Karpas-422 (cell line): ENCODE measurements at regions not wholly inside any gene's neighbourhood (a gene's known extent, or its start where the extent isn't known, plus 50 kb on each side); places are given as distances from the start of the nearest gene placed in this dataset.

Experiments
- DNase-seq: peaks from one replicate; pipeline ENCODE4 v3.0.0-alpha.2; 2015
- H2AFZ ChIP-seq: fragments of 200-600 bp; sonication (generic); 2 replicates; pipeline ENCODE4 v1.6.1; 2014; ENCODE audit warnings: antibody characterized with exemption, low read length, mixed read lengths
- H3K27ac ChIP-seq: fragments of 200-600 bp; sonication (generic); 2 replicates; pipeline ENCODE4 v1.5.1; 2014; ENCODE audit warnings: mild to moderate bottlenecking, low read length, moderate library complexity
- H3K27me3 ChIP-seq: fragments of 200-600 bp; sonication (generic); 2 replicates; pipeline ENCODE4 v1.6.1; 2014; ENCODE audit warnings: low read length, mixed read lengths
- H3K36me3 ChIP-seq: fragments of 200-600 bp; sonication (generic); 2 replicates; pipeline ENCODE4 v1.6.1; 2014; ENCODE audit warnings: low read length, mixed read lengths; ENCODE audit not compliant: insufficient read depth
- H3K4me1 ChIP-seq: fragments of 200-600 bp; sonication (generic); 2 replicates; pipeline ENCODE4 v1.6.1; 2014; ENCODE audit warnings: mild to moderate bottlenecking, low read length, mixed read lengths
- H3K4me2 ChIP-seq: fragments of 200-600 bp; sonication (generic); 2 replicates; pipeline ENCODE4 v1.6.1; 2014; ENCODE audit warnings: low read length, low read depth, mild to moderate bottlenecking; ENCODE audit not compliant: poor library complexity, severe bottlenecking
- H3K4me3 ChIP-seq: fragments of 200-600 bp; sonication (generic); 2 replicates; pipeline ENCODE4 v1.5.1; 2014; ENCODE audit warnings: mild to moderate bottlenecking, antibody characterized with exemption, low read length, mixed read lengths
- H3K79me2 ChIP-seq: fragments of 200-600 bp; sonication (generic); 2 replicates; pipeline ENCODE4 v1.6.1; 2014; ENCODE audit warnings: mild to moderate bottlenecking, low read length, mixed read lengths
- H3K9ac ChIP-seq: fragments of 200-600 bp; sonication (generic); 2 replicates; pipeline ENCODE4 v1.6.0; 2014; ENCODE audit warnings: low read length
- H3K9me2 ChIP-seq: fragments of 200-600 bp; sonication (generic), shearing (Covaris generic); replicated peaks from 2 replicates; pipeline ENCODE4 v1.6.0; 2014; ENCODE audit warnings: mild to moderate bottlenecking, low read length, moderate library complexity; ENCODE audit not compliant: insufficient read depth
- H3K9me3 ChIP-seq: fragments of 300-700, 200-600 bp; sonication (generic); 2 replicates; pipeline ENCODE4 v1.6.1; 2014; ENCODE audit warnings: low read length, mixed read lengths
- H4K20me1 ChIP-seq: fragments of 200-600 bp; sonication (generic); 2 replicates; pipeline ENCODE4 v1.6.1; 2014; ENCODE audit warnings: mild to moderate bottlenecking, antibody characterized with exemption, low read length, low read depth; ENCODE audit not compliant: insufficient read depth

DNA sequence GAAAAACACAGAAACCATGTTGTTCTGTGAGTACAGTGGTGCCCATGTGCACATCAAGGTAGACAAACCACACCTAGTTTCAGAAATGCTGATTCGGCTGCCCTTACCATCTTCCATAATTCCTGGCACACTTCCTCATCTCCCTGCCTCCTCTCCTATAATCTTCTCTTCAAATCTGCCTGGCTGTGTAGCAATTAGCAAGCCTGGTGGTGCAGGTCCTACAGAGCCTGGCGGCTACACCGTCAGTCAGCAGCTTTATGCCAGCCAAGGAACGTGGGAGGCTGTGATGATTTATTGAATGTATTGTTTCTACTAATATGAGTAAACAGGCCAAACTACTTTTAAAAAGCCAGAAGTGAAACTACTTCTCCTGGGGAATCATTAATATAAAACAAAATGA is 106.8 kb downstream of the SEMA6D start:
- H3K9ac ChIP-seq = no peak overlapping the region
- no peak overlapping the region for H3K4me3 ChIP-seq
- H3K79me2 ChIP-seq = no peaks in the 10 kb centered on the region
- no peak overlapping the region for H3K27ac ChIP-seq
- H4K20me1 ChIP-seq = no peaks in the 10 kb centered on the region
- peaks cover 4% of the 10 kb centered on the region; the same call in 1 of the 2 replicates for H3K9me2 ChIP-seq
- no peak for DNase-seq
- H3K36me3 ChIP-seq = no peaks in the 10 kb centered on the region
- peaks cover 3% of the 10 kb centered on the region; the same call in 1 of the 2 replicates for H3K9me3 ChIP-seq
- no peak overlapping the region for H2AFZ ChIP-seq
- no peaks in the 10 kb centered on the region for H3K4me1 ChIP-seq
- no peak overlapping the region for H3K4me2 ChIP-seq
- H3K27me3 ChIP-seq = peaks cover 3% of the 10 kb centered on the region; the same call in 1 of the 2 replicates

DNA sequence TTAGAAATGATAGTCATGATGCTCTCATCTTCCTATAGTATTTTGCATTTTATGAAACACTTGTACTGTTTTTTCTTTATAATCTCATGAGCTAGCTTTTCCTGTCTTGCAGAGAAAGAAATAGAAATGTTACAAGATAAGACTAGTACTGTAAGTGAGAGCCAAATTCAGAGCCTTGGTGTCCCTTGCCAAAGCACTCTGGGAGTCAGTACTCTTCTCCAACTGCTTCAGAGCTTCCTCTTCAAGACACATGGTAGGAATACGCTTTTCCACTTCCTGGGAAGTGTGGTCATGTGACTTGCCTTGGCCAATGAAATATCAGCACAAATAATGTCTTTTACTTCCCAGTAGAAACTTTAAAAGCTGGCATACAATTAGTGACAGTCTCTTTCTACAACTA is 112.4 kb downstream of the SEMA6D start:
- no peak overlapping the region for H3K9ac ChIP-seq
- H3K9me2 ChIP-seq = 0 out of 2 replicates have a peak, but pooled peaks cover 4% of the 10 kb centered on the region
- H4K20me1 ChIP-seq = no peaks in the 10 kb centered on the region
- no peak for DNase-seq
- no peaks in the 10 kb centered on the region for H3K79me2 ChIP-seq
- no peak overlapping the region for H2AFZ ChIP-seq
- peaks cover 3% of the 10 kb centered on the region; the same call in 1 of the 2 replicates for H3K9me3 ChIP-seq
- no peaks in the 10 kb centered on the region for H3K4me1 ChIP-seq
- H3K27ac ChIP-seq = no peak overlapping the region
- H3K27me3 ChIP-seq = peaks cover 3% of the 10 kb centered on the region; the same call in 1 of the 2 replicates
- no peak overlapping the region for H3K4me2 ChIP-seq
- H3K36me3 ChIP-seq = no peaks in the 10 kb centered on the region
- no peak overlapping the region for H3K4me3 ChIP-seq

DNA sequence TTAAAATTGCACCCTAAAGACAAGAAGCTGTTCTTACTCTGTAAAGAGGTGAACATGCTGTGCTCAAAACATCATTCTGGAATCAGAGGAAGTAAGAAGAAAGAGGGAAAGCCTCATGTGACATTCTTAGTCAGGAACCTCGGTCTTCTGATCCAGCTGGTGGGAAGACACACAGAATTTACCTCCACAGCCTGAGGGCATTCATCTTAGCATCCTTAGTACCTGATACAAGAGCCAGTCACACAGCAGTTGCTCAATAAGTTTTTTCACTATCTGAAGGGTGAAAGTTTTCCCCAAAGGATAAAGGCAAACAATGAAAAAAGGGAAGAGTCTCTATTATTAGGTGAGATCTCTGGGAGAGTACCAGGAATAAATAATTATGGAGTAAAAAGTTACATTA is 116.8 kb downstream of the SEMA6D start:
- Histone ChIP-seq H3K27ac (no peak overlapping the region), H4K20me1 (no peaks in the 10 kb centered on the region), H3K4me2 (no peak overlapping the region), H3K79me2 (no peaks in the 10 kb centered on the region), H3K4me1 (no peaks in the 10 kb centered on the region), H3K4me3 (no peak overlapping the region), H3K9ac (no peak overlapping the region), H2AFZ (no peak overlapping the region), H3K36me3 (no peaks in the 10 kb centered on the region), H3K27me3 (no peaks in the 10 kb centered on the region), H3K9me2 (no peaks in the 10 kb centered on the region), H3K9me3 (peaks cover 3% of the 10 kb centered on the region)
- no peak for DNase-seq

DNA sequence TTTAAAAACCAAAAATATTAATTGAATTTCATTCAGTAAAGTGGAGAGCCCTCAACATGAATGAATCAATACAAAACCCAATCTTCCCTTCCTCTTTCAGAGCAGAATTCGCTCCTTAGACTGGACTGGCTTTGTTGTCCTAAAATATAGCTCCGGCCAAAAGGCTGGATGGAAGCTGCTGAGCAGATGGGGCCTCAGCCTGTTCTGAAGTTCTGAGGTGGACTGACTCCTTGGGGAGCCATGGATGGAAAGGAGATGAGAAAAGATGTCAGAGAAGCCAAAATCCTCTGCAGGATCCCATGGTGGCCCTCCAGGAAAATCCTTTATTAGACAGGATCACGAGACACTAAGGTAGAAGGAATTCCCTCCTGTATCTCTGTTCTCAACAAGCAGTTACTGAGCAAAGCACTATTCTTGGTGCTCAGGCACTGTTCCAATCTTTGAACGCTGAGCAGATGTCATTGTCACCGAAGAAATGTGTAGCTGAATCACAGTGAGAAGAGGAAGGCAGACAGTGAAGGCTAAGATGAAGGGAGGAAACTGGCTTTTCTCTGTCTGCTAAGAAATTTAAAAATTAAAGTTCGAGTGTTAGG is 122.0 kb downstream of the SEMA6D start:
- H3K9me2 ChIP-seq = no peaks in the 10 kb centered on the region
- no peaks in the 10 kb centered on the region for H3K27me3 ChIP-seq
- no peaks in the 10 kb centered on the region for H3K4me1 ChIP-seq
- no peaks in the 10 kb centered on the region for H4K20me1 ChIP-seq
- H3K36me3 ChIP-seq = no peaks in the 10 kb centered on the region
- H3K27ac ChIP-seq = no peak overlapping the region
- no peak for DNase-seq
- H3K9ac ChIP-seq = no peak overlapping the region
- H3K4me3 ChIP-seq = no peak overlapping the region
- no peaks in the 10 kb centered on the region for H3K79me2 ChIP-seq
- H3K4me2 ChIP-seq = no peak overlapping the region
- no peak overlapping the region for H2AFZ ChIP-seq
- peaks cover 3% of the 10 kb centered on the region for H3K9me3 ChIP-seq

DNA sequence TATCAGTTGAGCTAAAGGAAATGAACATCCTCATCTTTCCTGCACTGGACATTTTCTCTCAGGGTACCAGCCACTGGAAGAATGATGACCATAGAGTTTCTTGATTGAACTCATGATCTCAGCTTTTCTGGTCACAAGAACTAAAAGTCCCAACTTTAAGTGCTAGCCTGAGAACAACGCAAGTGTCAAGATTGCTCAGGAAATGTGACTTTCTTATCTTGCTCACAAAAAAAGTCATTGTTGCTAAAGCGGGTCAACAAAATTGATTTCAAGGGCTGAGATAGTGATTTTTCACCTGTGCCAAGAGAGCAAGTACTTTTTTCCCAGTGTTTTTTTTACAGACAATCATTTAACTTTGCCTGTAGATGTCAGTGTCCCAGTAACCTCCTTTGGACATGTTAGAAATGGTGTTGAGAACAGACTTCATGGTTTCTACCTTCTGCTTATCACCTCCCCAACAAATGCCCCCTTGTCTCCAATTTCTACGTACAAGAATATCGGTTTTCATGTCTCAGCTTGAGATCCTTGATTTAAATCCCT is 125.9 kb downstream of the SEMA6D start:
- Histone ChIP-seq H3K4me3 (no peak overlapping the region), H3K4me2 (no peak overlapping the region), H3K27ac (no peak overlapping the region), H3K9ac (no peak overlapping the region), H3K27me3 (no peaks in the 10 kb centered on the region), H2AFZ (no peak overlapping the region), H3K9me3 (no peaks in the 10 kb centered on the region), H4K20me1 (no peaks in the 10 kb centered on the region), H3K36me3 (no peaks in the 10 kb centered on the region), H3K9me2 (no peaks in the 10 kb centered on the region; the same call in 1 of the 2 replicates), H3K4me1 (no peaks in the 10 kb centered on the region), H3K79me2 (no peaks in the 10 kb centered on the region)
- DNase-seq = no peak

DNA sequence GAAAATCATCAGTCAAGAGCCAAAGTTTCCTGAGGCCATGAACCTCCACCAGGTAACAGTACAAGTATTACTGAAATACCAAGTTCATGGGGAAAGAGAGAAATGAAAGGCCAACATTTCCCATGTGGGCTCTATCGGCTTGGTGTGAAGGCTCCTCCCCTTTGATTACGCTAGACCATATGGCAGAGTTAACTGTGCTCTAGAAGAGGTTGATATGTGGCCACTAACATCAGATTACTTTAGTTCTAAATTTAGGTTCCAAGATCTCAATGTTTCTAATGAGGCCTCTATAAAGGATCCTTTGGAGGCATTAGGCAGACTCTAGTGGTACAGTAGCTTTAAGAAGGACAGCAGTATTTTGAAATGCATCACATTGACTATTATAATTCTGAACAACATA is 127.1 kb downstream of the SEMA6D start:
- Histone ChIP-seq H3K9me2 (no peaks in the 10 kb centered on the region; the same call in 1 of the 2 replicates), H3K4me2 (no peak overlapping the region), H4K20me1 (no peaks in the 10 kb centered on the region), H3K4me1 (no peaks in the 10 kb centered on the region), H3K9me3 (no peaks in the 10 kb centered on the region), H3K4me3 (no peak overlapping the region), H3K27ac (no peak overlapping the region), H3K79me2 (no peaks in the 10 kb centered on the region), H3K36me3 (no peaks in the 10 kb centered on the region), H2AFZ (no peak overlapping the region), H3K9ac (no peak overlapping the region), H3K27me3 (no peaks in the 10 kb centered on the region)
- DNase-seq = no peak

DNA sequence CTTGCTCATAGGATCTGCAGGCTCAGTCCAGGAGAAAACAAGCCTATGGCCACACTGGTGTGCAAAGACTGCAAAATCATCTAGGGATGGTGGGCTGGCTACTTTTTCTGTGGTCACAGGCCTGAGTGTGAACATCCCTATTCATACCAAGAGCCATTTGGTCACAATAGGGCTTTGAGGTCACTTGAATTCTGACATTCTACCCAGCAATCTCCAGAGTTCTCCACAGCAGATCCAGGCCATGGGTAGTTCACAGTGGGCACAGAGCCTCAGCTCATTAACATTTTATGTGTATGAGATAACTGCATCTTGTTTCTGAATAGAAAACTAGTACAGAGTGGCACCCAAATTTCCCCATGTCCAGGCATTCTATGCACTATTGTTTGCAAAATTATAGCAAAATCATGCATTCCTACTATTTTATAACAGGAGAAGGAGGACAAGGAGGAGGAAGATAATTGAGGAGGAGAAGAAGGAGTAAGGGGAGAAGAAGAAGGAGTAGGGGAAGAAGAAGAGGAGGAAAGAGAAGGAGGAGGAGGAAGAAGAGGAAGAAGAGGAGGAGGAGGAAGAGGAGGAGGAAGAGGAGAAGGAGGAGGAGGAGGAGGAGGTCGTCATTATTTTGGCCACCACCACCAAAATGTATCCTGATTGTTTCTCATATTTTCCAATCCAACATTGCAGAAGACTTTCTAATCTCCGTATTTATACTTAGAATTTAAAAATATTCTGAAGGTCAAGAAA is 129.0 kb downstream of the SEMA6D start:
- H3K4me3 ChIP-seq = no peak overlapping the region
- no peak for DNase-seq
- H3K9ac ChIP-seq = no peak overlapping the region
- H2AFZ ChIP-seq = no peak overlapping the region
- no peak overlapping the region for H3K27ac ChIP-seq
- no peaks in the 10 kb centered on the region for H4K20me1 ChIP-seq
- no peaks in the 10 kb centered on the region for H3K27me3 ChIP-seq
- no peak overlapping the region for H3K4me2 ChIP-seq
- H3K9me3 ChIP-seq = no peaks in the 10 kb centered on the region
- H3K9me2 ChIP-seq = no peaks in the 10 kb centered on the region; the same call in 1 of the 2 replicates
- H3K79me2 ChIP-seq = no peaks in the 10 kb centered on the region
- H3K4me1 ChIP-seq = no peaks in the 10 kb centered on the region
- no peaks in the 10 kb centered on the region for H3K36me3 ChIP-seq

DNA sequence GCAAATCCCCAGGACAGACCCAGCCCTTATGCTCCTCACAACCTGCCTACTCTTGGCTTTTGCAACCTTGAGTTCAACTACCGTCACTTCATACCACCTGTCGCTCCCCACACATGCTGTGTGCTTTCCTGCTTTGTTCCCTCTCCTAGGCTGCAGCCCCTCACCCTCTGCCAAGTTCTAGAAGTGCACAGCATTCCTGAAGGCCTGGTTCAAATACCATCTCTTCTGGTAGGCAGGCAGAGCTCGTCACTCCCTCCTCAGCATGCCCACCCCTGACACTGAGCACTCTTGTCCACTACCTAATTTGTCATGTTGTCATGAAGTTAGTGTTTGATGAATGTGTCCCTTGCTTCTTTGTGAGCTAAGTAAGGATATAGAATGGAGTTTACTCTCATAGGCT is 129.6 kb downstream of the SEMA6D start:
- H3K27me3 ChIP-seq = no peaks in the 10 kb centered on the region
- no peaks in the 10 kb centered on the region for H3K9me3 ChIP-seq
- H3K36me3 ChIP-seq = no peaks in the 10 kb centered on the region
- H3K4me2 ChIP-seq = no peak overlapping the region
- H3K9me2 ChIP-seq = no peaks in the 10 kb centered on the region; the same call in 1 of the 2 replicates
- H3K27ac ChIP-seq = no peak overlapping the region
- H4K20me1 ChIP-seq = no peaks in the 10 kb centered on the region
- no peaks in the 10 kb centered on the region for H3K4me1 ChIP-seq
- H2AFZ ChIP-seq = no peak overlapping the region
- H3K4me3 ChIP-seq = no peak overlapping the region
- no peak overlapping the region for H3K9ac ChIP-seq
- DNase-seq = no peak
- no peaks in the 10 kb centered on the region for H3K79me2 ChIP-seq
